ENCODE measurements at regions not wholly inside any gene's neighbourhood (a gene's known extent, or its start where the extent isn't known, plus 50 kb on each side); places are given as distances from the start of the nearest gene placed in this dataset.

- Histone ChIP-seq H3K23ac (ENCODE audit: insufficient read length, low read depth, low read length) (no peak overlapping the region), H3K27me3 (ENCODE audit: insufficient read depth, low read length) (no peaks in the 10 kb centered on the region), H4K8ac (replicated peaks; ENCODE audit: insufficient read length, low read depth, low read length) (no peak overlapping the region), H3K18ac (ENCODE audit: insufficient read length, low read depth, low read length) (no peak overlapping the region), H3K9ac (ENCODE audit: extremely low read depth, insufficient read length, low read length) (no peak overlapping the region), H2BK5ac (ENCODE audit: insufficient read length, low read length) (no peak overlapping the region), H3K79me2 (ENCODE audit: insufficient read depth, low read length) (no peaks in the 10 kb centered on the region), H2BK20ac (ENCODE audit: low read depth, low read length, poor library complexity, severe bottlenecking) (no peak overlapping the region), H3K27ac (ENCODE audit: insufficient read length, low read depth, low read length) (no peak overlapping the region), H2BK12ac (ENCODE audit: insufficient read length, low read depth, low read length) (no peak overlapping the region), H2BK120ac (ENCODE audit: low read depth, low read length, poor library complexity, severe bottlenecking) (no peak overlapping the region), H3T11ph (ENCODE audit: low read length) (no peak overlapping the region), H4K91ac (ENCODE audit: insufficient read length, low read depth, low read length) (no peak overlapping the region), H3K4me1 (ENCODE audit: insufficient read depth, low read length) (no peaks in the 10 kb centered on the region), H3K14ac (ENCODE audit: insufficient read depth, low read length) (no peak overlapping the region), H2BK15ac (ENCODE audit: low read depth, low read length) (no peak overlapping the region), H2AFZ (ENCODE audit: low read length) (no peak overlapping the region), H3K56ac (ENCODE audit: insufficient read length, low read depth, low read length) (no peak overlapping the region), H3K4me2 (ENCODE audit: insufficient read depth, insufficient read length, low read length) (no peak overlapping the region), H3K9me3 (ENCODE audit: control insufficient read depth, low read depth, low read length) (no peaks in the 10 kb centered on the region), H2AK5ac (ENCODE audit: insufficient read length, low read length) (no peak overlapping the region), H3K79me1 (ENCODE audit: insufficient read depth, low read depth, low read length, poor library complexity, severe bottlenecking) (no peaks in the 10 kb centered on the region), H4K20me1 (ENCODE audit: control insufficient read depth, insufficient read depth, insufficient read length) (no peaks in the 10 kb centered on the region), H3K4ac (ENCODE audit: low read depth, low read length) (no peak overlapping the region), H3K23me2 (ENCODE audit: insufficient read length, low read depth, low read length, poor library complexity, severe bottlenecking) (no peaks in the 10 kb centered on the region), H4K5ac (ENCODE audit: insufficient read length, low read depth, low read length) (no peak overlapping the region)
- H3K4me3 Mint-ChIP-seq = no peak overlapping the region
- no peak for TF ChIP-seq CTCF (conservative IDR thresholded peaks at IDR 0.05)
- no peaks in the 10 kb centered on the region for H3K27me3 Mint-ChIP-seq (ENCODE audit: low read depth)
- no peaks in the 10 kb centered on the region for H3K9me3 Mint-ChIP-seq
- no peaks in the 10 kb centered on the region for H3K4me1 Mint-ChIP-seq
- H3K36me3 Mint-ChIP-seq (ENCODE audit: insufficient read depth in 1 of 3, low read depth in 3 of 3) = no peaks in the 10 kb centered on the region
- DNase-seq = no peak
- no peak overlapping the region; a peak in 1 of 7 replicates for H3K27ac Mint-ChIP-seq
These were observed 334.0 kb upstream of the PRICKLE1 start for GRCh38 chr12:42923583-42923982.
